Esophagus (tissue), 2 donors: ENCODE measurements at regions not wholly inside any gene's neighbourhood (a gene's known extent, or its start where the extent isn't known, plus 50 kb on each side); places are given as distances from the start of the nearest gene placed in this dataset.
"Not testable (repeated sequence)": the region's sequence is repeated elsewhere in the genome, so short reads cannot be mapped to it uniquely, and the experiment has no call there.

Experiments used
- H3K27ac ChIP-seq, 2 donors: one replicate each; pipeline ENCODE4 v1.5.1; 2013; ENCODE audit warnings: low read depth in 2 of 2, mild to moderate bottlenecking in 2 of 2, inconsistent platforms in 1 of 2, low read length in 1 of 2, moderate library complexity in 1 of 2
- H3K27me3 ChIP-seq, 2 donors: one replicate each; pipeline ENCODE4 v1.6.1; 2013; ENCODE audit warnings: low read length in 2 of 2, control low read depth in 1 of 2, mild to moderate bottlenecking in 1 of 2; ENCODE audit not compliant: insufficient read depth in 2 of 2, control insufficient read depth in 1 of 2
- H3K36me3 ChIP-seq, 2 donors: one replicate each; pipeline ENCODE4 v1.6.1; 2013; ENCODE audit warnings: low read length in 1 of 2; ENCODE audit not compliant: control insufficient read depth in 2 of 2, insufficient read depth in 2 of 2
- H3K4me1 ChIP-seq, 2 donors: one replicate each; pipeline ENCODE4 v1.6.1; 2013; ENCODE audit warnings: low read length in 1 of 2; ENCODE audit not compliant: control insufficient read depth in 2 of 2, insufficient read depth in 2 of 2
- H3K4me3 ChIP-seq, 2 donors: one replicate each; pipeline ENCODE4 v1.5.1; 2013; ENCODE audit warnings: low read length in 2 of 2, mild to moderate bottlenecking in 2 of 2, low read depth in 1 of 2, moderate library complexity in 1 of 2
- H3K9me3 ChIP-seq, 2 donors: one replicate each; pipeline ENCODE4 v1.6.1; 2013; ENCODE audit warnings: mild to moderate bottlenecking in 2 of 2, low read depth in 1 of 2, low read length in 1 of 2, moderate library complexity in 1 of 2; ENCODE audit not compliant: control insufficient read depth in 2 of 2, insufficient read depth in 1 of 2
- WGBS, 2 donors: extraction: QIAGEN DNeasy Blood & Tissue Kit; methylation state at CpG; one replicate each; pipeline ENCODE4 v1.1.7; 2013; 5-methylcytosine and 5-hydroxymethylcytosine counted together
- donor health status: healthy with polysubstance abuse.
- donor health status: Bipolar disorder and iron deficiency.

DNA sequence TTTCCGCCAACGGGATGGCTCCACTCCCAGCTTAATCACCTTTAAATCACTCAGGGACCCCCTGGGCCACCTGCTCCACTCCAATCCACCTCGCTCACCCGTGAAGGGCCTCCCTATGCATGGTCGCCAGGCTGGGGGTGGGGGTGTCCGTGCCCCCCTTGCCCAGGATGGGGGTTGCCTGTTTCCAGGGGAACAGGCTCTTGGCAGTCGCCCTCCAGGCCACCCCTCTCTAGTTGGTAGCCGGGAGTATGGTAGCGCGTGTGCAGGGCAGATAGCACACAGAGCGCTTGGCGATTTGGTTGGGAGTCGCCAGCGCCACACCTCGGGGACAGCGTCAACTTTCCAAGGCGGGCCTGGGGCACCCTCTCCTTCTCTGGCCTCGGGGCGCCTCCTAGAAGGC, 134.9 kb upstream of the ZNF92 start:
- H3K9me3 ChIP-seq = no peaks in the 10 kb centered on the region
- 93 to 94% methylated on average over 19 of the region's 19 CpGs for WGBS, 2 donors
- peaks cover 0 to 4% of the 10 kb centered on the region in 2 donors for H3K4me1 ChIP-seq
- H3K27me3 ChIP-seq = no peaks in the 10 kb centered on the region
- no peak overlapping the region for H3K4me3 ChIP-seq
- H3K27ac ChIP-seq = no peak overlapping the region
- H3K36me3 ChIP-seq = no peaks in the 10 kb centered on the region

DNA sequence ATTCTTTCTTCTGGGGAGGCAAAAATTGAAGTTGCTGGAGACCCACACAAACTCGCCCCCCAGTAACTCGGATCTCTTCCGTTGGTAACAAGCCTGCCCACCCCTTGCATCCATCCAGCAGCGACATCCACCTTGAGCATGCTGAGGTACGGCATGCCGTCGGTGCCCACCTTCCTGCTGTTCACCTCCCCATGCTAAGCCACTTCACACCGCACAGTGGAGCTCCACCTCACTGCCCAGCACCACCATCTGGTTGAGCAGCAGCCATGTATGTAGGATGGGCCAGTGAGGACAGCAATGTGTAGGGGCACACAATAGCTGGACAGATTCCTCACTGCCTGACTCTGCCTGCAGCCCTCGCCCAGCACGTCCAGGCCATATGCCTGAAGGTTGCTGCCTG, 138.1 kb upstream of the ZNF92 start:
- 87 to 92% methylated on average over 10 of the region's 10 CpGs for WGBS, 2 donors
- H3K36me3 ChIP-seq = no peaks in the 10 kb centered on the region
- H3K9me3 ChIP-seq = no peaks in the 10 kb centered on the region
- H3K4me1 ChIP-seq = peaks cover 0 to 4% of the 10 kb centered on the region in 2 donors
- H3K27me3 ChIP-seq = no peaks in the 10 kb centered on the region
- H3K4me3 ChIP-seq = no peak overlapping the region
- no peak overlapping the region for H3K27ac ChIP-seq

- Histone ChIP-seq H3K36me3 (no peaks in the 10 kb centered on the region), H3K9me3 (no peaks in the 10 kb centered on the region), H3K4me3 (no peak overlapping the region), H3K27ac (no peak overlapping the region), H3K4me1 (no peaks in the 10 kb centered on the region), H3K27me3 (no peaks in the 10 kb centered on the region)
- 40% methylated on average over 2 of the region's 2 CpGs for WGBS, 2 donors
These were observed 140.1 kb upstream of the ZNF92 start for GRCh38 chr7:65233409-65234034.

- Histone ChIP-seq H3K4me1 (no peaks in the 10 kb centered on the region), H3K9me3 (no peaks in the 10 kb centered on the region), H3K4me3 (no peak overlapping the region), H3K36me3 (no peaks in the 10 kb centered on the region), H3K27me3 (no peaks in the 10 kb centered on the region), H3K27ac (no peak overlapping the region)
- WGBS, 2 donors = 71 to 76% methylated on average over 1 of the region's 1 CpG
These were observed 143.4 kb upstream of the ZNF92 start for GRCh38 chr7:65230231-65230630.

DNA sequence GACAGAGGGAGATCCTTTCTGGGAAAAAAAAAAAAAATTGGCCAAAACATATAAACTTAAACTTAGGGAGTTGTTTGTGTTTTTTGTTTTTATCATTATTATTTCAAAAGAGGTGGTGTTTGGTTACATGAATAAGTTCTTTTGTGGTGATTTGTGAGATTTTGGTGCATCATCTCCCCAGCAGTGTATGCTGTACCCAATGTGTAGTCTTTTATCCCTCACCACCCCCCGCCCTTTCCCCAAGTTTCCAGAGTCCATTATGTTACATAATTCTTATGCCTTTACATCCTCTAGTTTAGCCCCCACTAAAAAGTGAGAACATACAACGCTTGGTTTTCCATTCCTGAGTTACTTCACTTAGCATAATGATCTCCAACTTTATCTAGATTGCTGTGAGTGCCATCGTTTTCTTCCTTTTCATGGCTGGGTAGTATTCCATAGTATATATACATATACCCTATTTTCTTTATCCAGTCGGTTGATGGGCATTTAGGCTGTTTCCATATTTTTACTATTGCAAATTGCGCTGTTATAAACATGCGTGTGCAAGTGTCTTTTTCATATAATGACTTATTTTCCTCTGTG, 148.1 kb upstream of the ZNF92 start:
- Histone ChIP-seq H3K4me3 (no peak overlapping the region), H3K27ac (no peak overlapping the region), H3K27me3 (no peaks in the 10 kb centered on the region), H3K36me3 (no peaks in the 10 kb centered on the region), H3K9me3 (no peaks in the 10 kb centered on the region), H3K4me1 (no peaks in the 10 kb centered on the region)
- 95 to 97% methylated on average over 6 of the region's 6 CpGs for WGBS, 2 donors

DNA sequence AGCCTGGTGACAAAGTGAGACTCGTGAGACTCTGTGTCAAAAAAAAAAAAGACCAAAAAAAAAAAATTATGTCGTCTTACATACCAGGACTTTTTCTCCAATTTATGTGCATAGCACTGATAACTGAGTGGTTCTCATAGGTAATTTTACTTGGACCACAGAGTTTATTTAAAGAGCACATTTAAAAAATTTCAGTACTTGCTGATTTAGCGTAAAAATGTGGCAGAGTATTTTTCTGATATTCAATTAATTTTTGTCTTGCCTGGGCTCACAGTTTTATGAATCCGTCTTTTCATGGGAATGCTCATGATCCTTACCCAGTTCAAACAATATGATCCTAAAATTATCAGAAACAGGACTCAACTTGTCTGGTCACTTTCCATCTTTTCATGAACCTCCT, 151.0 kb upstream of the ZNF92 start:
- Histone ChIP-seq H3K27ac (no peak overlapping the region), H3K27me3 (no peaks in the 10 kb centered on the region), H3K4me1 (no peaks in the 10 kb centered on the region), H3K4me3 (no peak overlapping the region), H3K9me3 (no peaks in the 10 kb centered on the region), H3K36me3 (no peaks in the 10 kb centered on the region)
- WGBS, 2 donors = 76 to 91% methylated on average over 4 of the region's 4 CpGs

- Histone ChIP-seq H3K36me3 (no peaks in the 10 kb centered on the region), H3K9me3 (no peaks in the 10 kb centered on the region), H3K4me3 (no peak overlapping the region), H3K4me1 (no peaks in the 10 kb centered on the region), H3K27me3 (no peaks in the 10 kb centered on the region), H3K27ac (no peak overlapping the region)
- WGBS, 2 donors = 90 to 93% methylated on average over 3 of the region's 3 CpGs
These were observed 152.0 kb upstream of the ZNF92 start for GRCh38 chr7:65221683-65222082.

DNA sequence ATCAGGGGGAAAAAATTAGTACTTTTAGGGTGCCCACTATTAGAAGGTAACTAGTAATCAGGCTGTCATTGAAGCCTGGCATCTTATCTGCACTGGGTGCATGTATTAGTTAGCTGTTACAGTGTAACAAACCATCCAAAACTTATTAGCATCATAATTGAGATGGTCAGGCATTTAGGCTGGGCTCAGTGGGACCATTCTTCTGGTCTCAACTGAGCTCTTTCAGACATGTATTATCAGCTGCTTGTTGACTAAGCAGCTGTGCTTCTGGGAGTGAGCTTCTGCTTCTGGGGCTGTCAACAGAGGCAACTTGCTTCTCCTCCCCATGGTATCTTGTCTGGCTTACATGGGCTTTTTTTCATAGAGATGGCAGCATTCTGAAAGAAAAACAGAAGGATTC, 154.0 kb upstream of the ZNF92 start:
- no peaks in the 10 kb centered on the region for H3K36me3 ChIP-seq
- no peak overlapping the region for H3K27ac ChIP-seq
- H3K4me3 ChIP-seq = no peak overlapping the region
- no peaks in the 10 kb centered on the region for H3K9me3 ChIP-seq
- H3K4me1 ChIP-seq = no peaks in the 10 kb centered on the region
- H3K27me3 ChIP-seq = no peaks in the 10 kb centered on the region

DNA sequence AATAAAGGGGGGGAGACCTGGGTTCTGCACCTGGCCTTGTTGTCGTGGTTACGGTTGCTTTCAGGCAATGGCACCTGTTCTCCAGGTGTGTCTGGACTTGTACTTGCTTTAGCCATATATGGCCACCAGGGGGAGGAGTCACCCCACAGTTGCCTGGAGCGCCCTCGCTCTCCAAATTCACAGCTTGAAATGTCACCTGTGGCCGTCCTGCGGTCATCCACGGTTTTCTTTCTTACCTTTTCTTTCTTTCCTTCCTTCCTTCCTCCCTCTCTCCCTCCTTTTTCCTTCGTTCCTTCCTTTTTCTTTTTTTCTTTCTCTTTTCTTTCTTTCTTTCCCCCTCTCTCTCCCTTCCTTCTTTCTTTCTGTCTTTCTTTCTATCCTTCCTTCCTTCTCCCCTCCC, 157.2 kb upstream of the ZNF92 start:
- H3K27me3 ChIP-seq = no peaks in the 10 kb centered on the region
- H3K27ac ChIP-seq = no peak overlapping the region
- no peak overlapping the region for H3K4me3 ChIP-seq
- 9 to 10% methylated on average over 8 of the region's 8 CpGs for WGBS, 2 donors
- no peaks in the 10 kb centered on the region for H3K4me1 ChIP-seq
- H3K9me3 ChIP-seq = no peaks in the 10 kb centered on the region
- no peaks in the 10 kb centered on the region for H3K36me3 ChIP-seq

DNA sequence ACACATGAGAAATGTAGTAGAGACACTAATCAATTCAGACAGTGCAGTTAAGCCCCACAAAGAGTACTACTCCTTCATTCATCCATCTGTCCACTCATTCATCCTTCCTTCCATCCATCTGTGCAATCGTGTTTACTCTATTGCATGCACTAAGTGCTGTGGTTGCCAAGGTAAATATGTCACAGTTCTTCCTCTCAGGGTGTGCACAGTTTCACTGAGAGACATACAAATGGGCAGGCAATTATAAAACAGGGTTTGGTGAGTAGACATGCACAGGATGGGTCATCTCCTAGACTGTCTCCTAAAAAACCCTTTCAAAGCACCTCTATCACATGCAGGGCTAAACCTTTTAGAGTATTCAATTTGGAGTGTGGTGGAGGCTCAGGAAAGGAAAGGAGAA, 160.4 kb upstream of the ZNF92 start:
- H3K27me3 ChIP-seq, H3K36me3 ChIP-seq, H3K4me3 ChIP-seq, H3K4me1 ChIP-seq, H3K27ac ChIP-seq, H3K9me3 ChIP-seq: not testable (repeated sequence)
- 21 to 25% methylated on average over 1 of the region's 1 CpG for WGBS, 2 donors
